Left ventricle myocardium superior (tissue), 1 donor: ENCODE measurements at regions not wholly inside any gene's neighbourhood (a gene's known extent, or its start where the extent isn't known, plus 50 kb on each side); places are given as distances from the start of the nearest gene placed in this dataset.
"Not testable (repeated sequence)": the region's sequence is repeated elsewhere in the genome, so short reads cannot be mapped to it uniquely, and the experiment has no call there.

Experiments
- ATAC-seq: fragments of 200-7000 bp; cut with Tn5 transposase; one replicate; pipeline ENCODE4 v1.9.1; 2020; ENCODE audit warnings: mild to moderate bottlenecking, moderate library complexity
- DNase-seq: peaks from one replicate; pipeline ENCODE4 v3.0.0-alpha.2; 2020
- intact Hi-C: fragments of 100-400 bp; cut with micrococcal nuclease; formaldehyde crosslinking; loops from one replicate; pipeline ENCODE4 v1.11.0; 2022
- donor health status: DM: no; HTN: yes; CAD: no; lungs with severe emphysema.

GRCh38 chr14:57150449-57150848 lies 118.3 kb downstream of the EXOC5 start:
- ATAC-seq (no peak), DNase-seq (no peak)
- intact Hi-C loops = no loop called here

DNA sequence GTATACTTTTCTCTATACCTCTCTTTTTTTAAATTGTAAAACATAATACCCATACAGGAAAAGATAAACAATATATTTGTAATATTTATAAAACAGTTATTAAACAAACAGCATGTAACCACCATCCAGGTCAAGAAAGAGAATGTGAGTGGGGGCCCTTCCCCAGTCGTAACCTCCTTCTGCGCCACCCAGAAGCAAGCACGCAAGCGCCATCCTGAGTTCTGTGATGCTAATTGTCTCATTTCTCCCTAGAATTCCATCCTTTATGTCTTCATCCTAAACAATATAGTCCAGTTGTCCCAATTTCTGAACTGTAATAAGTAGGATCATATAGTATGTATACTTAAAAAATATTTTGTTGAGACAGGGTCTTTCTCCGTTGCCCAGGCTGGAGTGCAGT lies 129.5 kb downstream of the EXOC5 start:
- no peak for ATAC-seq
- intact Hi-C loops = no loop called here
- DNase-seq = no peak

GRCh38 chr14:57136669-57137328 lies 131.9 kb downstream of the EXOC5 start:
- DNase-seq = peak; percentile 63

GRCh38 chr14:57127809-57128208 lies 140.9 kb downstream of the EXOC5 start:
- ATAC-seq, intact Hi-C loops, DNase-seq: not testable (repeated sequence)

More at GRCh38 chr14:57136669-57137328, 131.9 kb downstream of the EXOC5 start:
- peak; percentile 60 for ATAC-seq
- intact Hi-C loops = no loop called here

DNA sequence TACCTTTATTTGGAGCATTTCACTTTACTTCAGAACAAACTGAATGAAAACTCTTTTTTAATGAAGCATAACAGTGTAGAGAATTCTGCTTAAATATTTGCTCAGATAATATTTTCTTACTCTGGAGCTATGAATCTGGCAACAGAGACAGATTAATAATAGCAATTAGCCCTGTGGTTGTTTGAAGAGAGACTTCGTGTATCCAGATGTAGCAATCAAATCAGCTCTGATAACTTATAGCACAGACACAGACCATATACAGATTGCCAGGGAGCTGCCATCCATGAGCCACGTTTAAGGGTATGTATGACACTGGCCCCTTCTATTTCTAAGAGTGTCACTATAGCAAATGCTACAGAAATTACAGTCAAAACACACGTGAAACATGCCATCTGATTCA lies 146.6 kb downstream of the EXOC5 start:
- ATAC-seq (no peak), DNase-seq (no peak)
- intact Hi-C loops = no loop called here

DNA sequence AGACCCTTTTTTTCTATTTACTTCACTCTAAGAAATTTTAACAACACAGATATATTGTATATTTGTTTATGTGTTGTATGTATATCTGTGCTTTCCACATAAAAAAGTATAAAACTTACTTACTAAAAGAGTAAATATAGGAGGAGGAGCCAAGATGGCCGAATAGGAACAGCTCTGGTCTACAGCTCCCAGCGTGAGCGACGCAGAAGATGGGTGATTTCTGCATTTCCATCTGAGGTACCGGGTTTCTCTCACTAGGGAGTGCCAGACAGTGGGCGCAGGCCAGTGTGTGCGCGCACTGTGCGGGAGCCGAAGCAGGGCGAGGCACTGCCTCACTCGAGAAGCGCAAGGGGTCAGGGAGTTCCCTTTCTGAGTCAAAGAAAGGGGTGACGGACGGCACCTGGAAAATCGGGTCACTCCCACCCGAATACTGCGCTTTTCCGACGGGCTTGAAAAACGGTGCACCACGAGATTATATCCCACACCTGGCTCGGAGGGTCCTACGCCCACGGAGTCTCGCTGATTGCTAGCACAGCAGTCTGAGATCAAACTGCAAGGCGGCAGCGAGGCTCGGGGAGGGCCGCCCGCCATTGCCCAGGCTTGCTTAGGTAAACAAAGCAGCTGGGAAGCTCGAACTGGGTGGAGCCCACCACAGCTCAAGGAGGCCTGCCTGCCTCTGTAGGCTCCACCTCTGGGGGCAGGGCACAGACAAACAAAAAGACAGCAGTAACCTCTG lies 156.5 kb downstream of the EXOC5 start:
- DNase-seq, ATAC-seq, intact Hi-C loops: not testable (repeated sequence)

DNA sequence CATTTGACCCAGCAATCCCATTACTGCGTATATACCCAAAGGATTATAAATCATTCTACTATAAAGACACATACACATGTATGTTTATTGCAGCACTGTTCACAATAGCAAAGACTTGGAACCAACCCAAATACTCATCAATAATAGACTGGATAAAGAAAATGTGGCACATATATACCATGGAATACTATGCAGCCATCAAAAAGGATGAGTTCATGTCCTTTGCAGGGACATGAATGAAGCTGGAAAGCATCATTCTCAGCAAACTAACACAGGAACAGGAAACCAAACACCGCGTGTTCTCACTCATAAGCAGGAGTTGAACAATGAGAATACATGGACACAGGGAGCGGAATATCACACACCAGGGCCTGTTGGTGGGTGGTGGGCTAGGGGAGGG lies 158.3 kb downstream of the EXOC5 start:
- intact Hi-C loops, ATAC-seq, DNase-seq: not testable (repeated sequence)

DNA sequence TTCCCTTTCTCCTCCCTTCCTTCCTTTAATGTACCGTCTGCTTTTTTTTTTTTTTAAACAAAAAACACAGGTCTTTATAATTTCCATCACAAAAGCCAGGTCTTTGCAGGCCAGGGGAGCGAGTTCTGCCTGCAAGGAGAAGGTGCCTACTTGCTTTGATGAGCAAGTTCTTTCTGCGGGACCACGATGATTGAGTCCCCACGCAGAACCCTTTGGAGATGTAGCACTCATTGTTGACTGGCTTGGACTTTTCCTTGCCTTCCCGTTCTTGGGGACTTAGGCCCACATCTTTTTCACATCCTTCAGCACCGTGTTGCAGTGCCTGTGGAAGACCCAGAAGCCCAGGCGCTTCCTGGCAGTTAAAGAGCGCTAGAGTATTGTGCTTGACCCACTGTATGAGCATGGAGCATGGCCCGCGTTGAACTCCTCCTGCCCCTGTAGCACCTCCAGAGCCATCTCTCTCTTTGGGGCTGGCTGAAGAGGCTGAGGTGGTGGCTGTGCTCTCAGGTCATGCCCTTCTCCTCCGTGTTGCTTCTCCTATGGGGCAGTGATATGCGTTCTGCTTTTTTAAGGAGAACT lies 177.6 kb downstream of the EXOC5 start:
- ATAC-seq (no peak), DNase-seq (no peak)
- intact Hi-C loops = no loop called here

GRCh38 chr14:57089901-57090300 lies 178.8 kb downstream of the EXOC5 start:
- ATAC-seq (no peak), DNase-seq (no peak)
- intact Hi-C loops = no loop called here

- intact Hi-C loops = no loop called here
- DNase-seq (no peak), ATAC-seq (no peak)
Measured at GRCh38 chr14:57087841-57088240, 180.9 kb downstream of the EXOC5 start.

DNA sequence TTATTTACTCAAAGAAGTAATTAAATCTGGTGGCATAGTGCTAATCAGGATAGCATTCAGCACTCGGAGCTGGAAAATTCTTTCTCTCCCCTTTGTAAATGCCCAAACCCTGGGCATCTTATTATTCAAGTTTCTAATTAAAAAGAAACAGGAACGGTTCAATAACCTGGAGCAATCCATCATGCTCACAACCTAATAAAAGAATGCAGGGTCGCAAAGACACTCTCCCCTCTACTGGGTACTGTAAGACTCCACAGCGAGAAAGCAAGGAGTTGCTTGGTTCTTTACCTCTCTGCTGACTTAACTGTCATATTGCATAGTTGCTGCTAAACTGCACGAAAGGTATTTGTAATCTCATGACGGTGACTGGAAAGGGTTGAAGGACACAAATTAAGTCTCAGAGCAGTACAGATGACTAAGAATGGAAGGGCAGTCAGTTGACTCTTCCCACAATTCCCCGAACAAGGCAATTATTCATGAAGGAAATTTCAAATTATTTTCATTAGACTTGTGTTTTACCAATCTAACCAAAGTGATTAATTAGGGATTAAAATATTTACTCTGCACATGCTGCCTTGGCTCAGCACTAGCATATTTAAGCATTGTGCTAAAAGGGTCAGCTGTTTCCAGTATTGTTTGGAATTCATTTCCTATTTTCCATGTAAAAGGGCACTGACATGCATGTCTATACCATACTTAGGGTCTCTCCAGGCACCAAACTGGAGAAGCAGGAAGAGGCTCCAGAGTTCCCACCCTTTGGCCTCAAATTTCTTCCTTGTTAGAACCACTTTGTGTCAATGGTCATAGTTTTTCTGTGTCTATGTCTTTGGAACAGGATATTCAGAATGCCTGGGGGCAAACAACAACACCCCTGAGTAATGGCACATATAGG lies 182.2 kb downstream of the EXOC5 start:
- DNase-seq (no peak), ATAC-seq (no peak)
- intact Hi-C loops = no loop called here

- DNase-seq (no peak), ATAC-seq (no peak)
- intact Hi-C loops = no loop called here
Measured at GRCh38 chr14:57085801-57086200, 182.9 kb downstream of the EXOC5 start.

GRCh38 chr14:57085043-57085442 lies 183.7 kb downstream of the EXOC5 start:
- DNase-seq = no peak
- intact Hi-C loops = no loop called here
- no peak for ATAC-seq

GRCh38 chr14:57080691-57081090 lies 188.0 kb downstream of the EXOC5 start:
- no peak for DNase-seq
- intact Hi-C loops = no loop called here
- no peak for ATAC-seq

DNA sequence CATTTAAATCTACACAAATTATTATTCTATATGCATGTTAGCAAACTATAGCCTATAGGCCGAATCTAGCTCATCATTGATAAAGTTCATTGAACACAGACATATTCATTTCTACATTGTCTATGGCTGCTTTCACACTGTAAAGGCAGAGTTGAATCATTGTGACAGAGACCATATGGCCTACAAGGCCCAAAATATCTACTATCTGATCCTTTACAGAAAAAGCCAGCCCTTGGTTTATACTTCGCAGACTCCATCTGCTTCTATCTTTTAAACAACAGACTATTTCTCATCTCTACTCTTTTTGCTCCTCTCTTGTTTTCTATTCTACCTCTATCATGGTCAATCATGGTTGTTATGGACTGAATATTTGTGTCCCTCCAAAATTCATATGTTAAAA lies 190.7 kb downstream of the EXOC5 start:
- ATAC-seq = no peak

GRCh38 chr14:57073986-57074385 lies 194.7 kb downstream of the EXOC5 start:
- DNase-seq (no peak), ATAC-seq (no peak)
- intact Hi-C loops = no loop called here

More for the DNA sequence above, 190.7 kb downstream of the EXOC5 start:
- DNase-seq = no peak
- intact Hi-C loops = no loop called here

DNA sequence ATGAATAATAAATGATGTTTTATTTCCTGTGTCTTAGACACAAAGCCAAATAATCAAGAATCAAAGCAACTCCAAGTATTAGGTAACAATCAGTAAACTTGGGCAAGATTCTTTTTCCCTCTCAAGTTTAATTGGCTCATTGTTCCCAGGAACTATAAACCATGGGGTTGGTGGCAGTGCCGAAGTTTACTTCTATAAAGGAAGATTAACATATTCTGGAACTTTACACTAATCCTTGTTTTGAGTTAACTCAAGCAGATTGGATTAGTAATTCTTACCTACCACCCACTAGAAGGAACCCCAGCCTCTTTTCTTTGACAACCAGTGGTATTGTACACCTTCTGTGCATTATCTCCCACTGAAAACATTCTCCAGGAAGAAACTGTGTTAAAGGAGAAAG lies 197.1 kb downstream of the EXOC5 start:
- no peak for DNase-seq
- intact Hi-C loops = no loop called here

DNA sequence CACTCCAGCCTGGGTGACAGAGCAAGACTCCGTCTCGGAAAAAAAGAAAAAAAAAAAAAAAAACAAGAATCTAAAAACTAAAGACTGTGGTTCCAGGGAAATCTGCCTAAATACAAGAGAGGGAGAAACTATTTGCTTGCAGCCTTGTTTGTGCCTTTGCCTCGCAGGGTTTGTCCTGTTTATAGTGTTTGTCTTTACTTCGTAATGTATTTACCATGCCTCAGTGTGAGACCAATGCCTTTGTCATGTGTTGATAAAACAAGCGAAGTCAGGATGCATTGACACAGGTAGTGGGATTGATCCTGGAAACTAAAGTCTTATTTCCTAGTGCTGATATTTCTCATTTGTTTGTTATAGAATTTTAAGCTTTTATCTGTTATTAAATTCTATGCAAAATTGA lies 199.0 kb downstream of the EXOC5 start:
- intact Hi-C loops = no loop called here
- DNase-seq = no peak
- no peak for ATAC-seq

More for the DNA sequence above, 197.1 kb downstream of the EXOC5 start:
- ATAC-seq = no peak

GRCh38 chr14:57068511-57068910 lies 200.2 kb downstream of the EXOC5 start:
- intact Hi-C loops = no loop called here
- DNase-seq = no peak
- ATAC-seq = no peak
